ENCODE measurements at regions not wholly inside any gene's neighbourhood (a gene's known extent, or its start where the extent isn't known, plus 50 kb on each side); places are given as distances from the start of the nearest gene placed in this dataset.

DNA sequence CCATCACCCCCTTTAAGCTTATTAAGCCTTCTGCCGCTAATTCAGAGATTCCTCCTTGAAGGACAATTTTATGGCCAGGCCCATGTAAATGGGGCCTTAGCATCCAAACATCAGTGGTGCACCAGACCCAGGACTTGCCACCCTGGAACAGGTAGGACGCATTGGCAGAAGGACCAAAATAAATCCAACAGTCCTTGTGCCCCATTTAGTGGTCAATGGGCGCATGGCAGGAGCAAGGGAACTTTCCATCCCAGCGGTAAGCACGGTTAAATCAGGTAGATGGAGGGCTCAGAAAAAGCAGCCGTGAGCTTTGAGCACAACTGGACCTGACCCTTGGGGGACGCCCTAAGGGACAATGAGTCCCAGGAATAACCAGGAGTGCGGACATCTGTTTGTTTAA, 540.8 kb upstream of the ROBO1 start:
- Histone ChIP-seq H3K9me3 (no peaks in the 10 kb centered on the region), H3K27me3 (replicated peaks; ENCODE audit: insufficient read depth) (no peaks in the 10 kb centered on the region), H3K4me1 (replicated peaks) (no peaks in the 10 kb centered on the region), H3K27ac (no peak overlapping the region), H3K36me3 (no peaks in the 10 kb centered on the region), H3K4me3 (no peak overlapping the region)
- intact Hi-C loops (cut with DNase I): no loop called here
- DNase-seq (ENCODE audit: low spot score): no peak
- TF ChIP-seq POLR2AphosphoS5 (IDR thresholded peaks at IDR 0.05) (no peak), POLR2A (IDR thresholded peaks at IDR 0.05) (no peak)
- TF ChIP-seq, protein P1, sequence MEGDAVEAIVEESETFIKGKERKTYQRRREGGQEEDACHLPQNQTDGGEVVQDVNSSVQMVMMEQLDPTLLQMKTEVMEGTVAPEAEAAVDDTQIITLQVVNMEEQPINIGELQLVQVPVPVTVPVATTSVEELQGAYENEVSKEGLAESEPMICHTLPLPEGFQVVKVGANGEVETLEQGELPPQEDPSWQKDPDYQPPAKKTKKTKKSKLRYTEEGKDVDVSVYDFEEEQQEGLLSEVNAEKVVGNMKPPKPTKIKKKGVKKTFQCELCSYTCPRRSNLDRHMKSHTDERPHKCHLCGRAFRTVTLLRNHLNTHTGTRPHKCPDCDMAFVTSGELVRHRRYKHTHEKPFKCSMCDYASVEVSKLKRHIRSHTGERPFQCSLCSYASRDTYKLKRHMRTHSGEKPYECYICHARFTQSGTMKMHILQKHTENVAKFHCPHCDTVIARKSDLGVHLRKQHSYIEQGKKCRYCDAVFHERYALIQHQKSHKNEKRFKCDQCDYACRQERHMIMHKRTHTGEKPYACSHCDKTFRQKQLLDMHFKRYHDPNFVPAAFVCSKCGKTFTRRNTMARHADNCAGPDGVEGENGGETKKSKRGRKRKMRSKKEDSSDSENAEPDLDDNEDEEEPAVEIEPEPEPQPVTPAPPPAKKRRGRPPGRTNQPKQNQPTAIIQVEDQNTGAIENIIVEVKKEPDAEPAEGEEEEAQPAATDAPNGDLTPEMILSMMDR (IDR thresholded peaks at IDR 0.05): no peak
- WGBS: 71% methylated on average over 8 of the region's 8 CpGs

DNA sequence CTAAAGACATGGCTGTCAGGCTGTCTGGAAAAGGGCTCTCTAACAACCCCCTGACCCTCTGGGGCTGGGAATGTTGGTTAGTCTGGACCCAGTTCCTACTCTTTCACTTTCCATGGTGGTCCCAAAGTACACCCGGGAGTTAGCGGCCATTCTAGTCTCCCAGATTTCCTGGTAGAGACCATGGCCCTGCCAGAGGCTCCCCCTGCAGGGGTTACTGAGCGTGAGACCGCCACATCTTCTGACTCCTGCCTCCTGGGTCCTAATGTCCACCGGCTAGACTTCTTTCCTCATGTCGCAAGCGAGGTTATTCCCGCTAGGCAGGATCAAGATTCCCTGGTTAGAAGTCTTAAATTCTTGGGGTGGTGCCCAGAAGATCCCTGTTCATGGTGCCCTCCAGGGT, 540.0 kb upstream of the ROBO1 start:
- Histone ChIP-seq H3K36me3 (no peaks in the 10 kb centered on the region), H3K4me1 (replicated peaks) (no peaks in the 10 kb centered on the region), H3K4me3 (no peak overlapping the region), H3K27me3 (replicated peaks; ENCODE audit: insufficient read depth) (no peaks in the 10 kb centered on the region), H3K27ac (no peak overlapping the region), H3K9me3 (no peaks in the 10 kb centered on the region)
- 95% methylated on average over 8 of the region's 8 CpGs for WGBS
- intact Hi-C loops (cut with DNase I): no loop called here
- no peak for TF ChIP-seq POLR2A (IDR thresholded peaks at IDR 0.05)
- TF ChIP-seq, protein P1 (IDR thresholded peaks at IDR 0.05): no peak
- TF ChIP-seq POLR2AphosphoS5 (IDR thresholded peaks at IDR 0.05): no peak
- DNase-seq (ENCODE audit: low spot score): no peak

DNA sequence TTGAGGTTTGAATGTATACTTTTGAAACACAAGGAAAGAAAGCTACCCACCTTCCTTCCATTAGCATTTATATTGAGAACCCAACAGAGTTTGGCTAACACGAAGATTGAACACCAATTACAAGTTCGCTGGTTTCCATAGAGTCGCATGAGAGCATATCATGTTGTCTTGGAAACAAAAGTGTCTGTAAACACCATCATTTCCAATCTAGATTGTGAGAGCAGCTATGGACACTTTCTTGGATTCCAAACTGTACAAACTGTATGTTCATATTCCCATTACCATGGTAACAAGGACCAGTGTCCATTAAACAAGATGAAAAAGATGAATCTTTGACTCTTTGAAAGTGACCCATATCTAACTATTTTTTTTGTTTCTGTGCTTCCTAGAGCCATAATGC, 529.9 kb upstream of the ROBO1 start:
- H3K36me3 ChIP-seq: no peaks in the 10 kb centered on the region
- H3K27ac ChIP-seq: no peak overlapping the region
- DNase-seq (ENCODE audit: low spot score): no peak
- no peaks in the 10 kb centered on the region for H3K4me1 ChIP-seq (replicated peaks)
- no peaks in the 10 kb centered on the region for H3K27me3 ChIP-seq (replicated peaks; ENCODE audit: insufficient read depth)
- intact Hi-C loops (cut with DNase I): no loop called here
- H3K9me3 ChIP-seq: no peaks in the 10 kb centered on the region
- no peak overlapping the region for H3K4me3 ChIP-seq
- TF ChIP-seq POLR2AphosphoS5 (IDR thresholded peaks at IDR 0.05): no peak
- TF ChIP-seq POLR2A (IDR thresholded peaks at IDR 0.05): no peak
- TF ChIP-seq, protein P1 (IDR thresholded peaks at IDR 0.05): no peak
- 76% methylated on average over 3 of the region's 3 CpGs for WGBS

DNA sequence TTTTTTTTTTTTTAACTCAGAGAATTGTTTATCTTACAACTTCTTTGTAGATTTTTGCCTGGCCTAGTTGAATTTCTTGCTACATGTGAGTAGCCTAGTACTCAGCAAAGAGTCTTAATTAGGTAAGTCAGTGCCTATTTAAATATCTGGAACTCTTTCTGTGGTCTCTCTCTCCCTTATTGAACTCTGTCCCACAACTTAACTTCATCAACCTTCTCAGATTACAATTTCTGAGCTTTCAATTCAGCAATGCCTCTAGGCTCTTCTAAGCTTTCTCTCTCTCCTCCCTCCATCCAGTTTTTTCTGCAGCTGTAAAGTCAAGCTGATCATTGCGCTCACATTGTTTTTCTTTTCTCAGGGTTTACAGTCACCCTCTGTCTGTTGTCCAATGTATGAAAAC, 517.6 kb upstream of the ROBO1 start:
- TF ChIP-seq, protein P1 (IDR thresholded peaks at IDR 0.05): no peak
- TF ChIP-seq POLR2A (IDR thresholded peaks at IDR 0.05) (no peak), POLR2AphosphoS5 (IDR thresholded peaks at IDR 0.05) (no peak)
- 18% methylated on average over 1 of the region's 1 CpG for WGBS
- DNase-seq (ENCODE audit: low spot score): no peak
- H3K27me3 ChIP-seq (replicated peaks; ENCODE audit: insufficient read depth): no peaks in the 10 kb centered on the region
- H3K4me1 ChIP-seq (replicated peaks): no peaks in the 10 kb centered on the region
- no peaks in the 10 kb centered on the region for H3K9me3 ChIP-seq
- intact Hi-C loops (cut with DNase I): no loop called here
- H3K27ac ChIP-seq: no peak overlapping the region
- H3K4me3 ChIP-seq: no peak overlapping the region
- no peaks in the 10 kb centered on the region for H3K36me3 ChIP-seq

DNA sequence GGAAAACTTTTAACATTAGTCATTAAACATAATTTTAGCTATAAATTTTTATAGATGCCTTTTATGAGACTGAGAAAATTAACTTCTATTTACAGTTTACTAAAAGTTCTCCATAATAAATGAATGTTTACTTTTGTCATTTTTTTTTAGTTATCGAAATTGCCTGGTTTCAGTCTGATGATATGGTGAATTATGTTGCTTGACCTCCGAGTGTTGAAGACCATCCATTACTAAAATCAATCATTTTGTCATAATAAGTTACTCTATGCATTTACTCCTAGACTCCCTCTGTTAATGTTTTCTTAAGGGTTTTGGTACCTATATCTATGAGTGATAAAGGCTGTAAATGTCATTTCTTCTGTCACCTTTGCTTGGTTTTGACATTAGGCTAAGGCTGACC, 516.0 kb upstream of the ROBO1 start:
- Histone ChIP-seq H3K9me3 (no peaks in the 10 kb centered on the region), H3K4me3 (no peak overlapping the region), H3K27ac (no peak overlapping the region), H3K4me1 (replicated peaks) (no peaks in the 10 kb centered on the region), H3K36me3 (no peaks in the 10 kb centered on the region), H3K27me3 (replicated peaks; ENCODE audit: insufficient read depth) (no peaks in the 10 kb centered on the region)
- intact Hi-C loops (cut with DNase I): no loop called here
- TF ChIP-seq POLR2A (IDR thresholded peaks at IDR 0.05): no peak
- TF ChIP-seq POLR2AphosphoS5 (IDR thresholded peaks at IDR 0.05): no peak
- TF ChIP-seq, protein P1 (IDR thresholded peaks at IDR 0.05): no peak
- no peak for DNase-seq (ENCODE audit: low spot score)
- 9% methylated on average over 2 of the region's 2 CpGs for WGBS

All from prostate gland (tissue), 2 donors.